CD14-positive monocyte (primary cell): ENCODE measurements at regions not wholly inside any gene's neighbourhood (a gene's known extent, or its start where the extent isn't known, plus 50 kb on each side); places are given as distances from the start of the nearest gene placed in this dataset.

Experiments
- DNase-seq, 3 donors: peaks; one replicate each; pipeline ENCODE4 v3.0.0-alpha.2; 2011 to 2022
- H2AFZ ChIP-seq: 2 replicates; pipeline ENCODE4 v1.6.0; 2012; ENCODE audit warnings: mild to moderate bottlenecking, low read depth, low read length, inconsistent platforms; ENCODE audit not compliant: insufficient read depth, poor library complexity, severe bottlenecking
- H3K27ac ChIP-seq, 2 donors: 1 replicate in 1 of 2; 2 replicates in 1 of 2; pipeline ENCODE4 v1.5.1; 2012 to 2013; ENCODE audit warnings: low read length in 2 of 2, control low read depth in 1 of 2, inconsistent platforms in 1 of 2, low read depth in 1 of 2, mild to moderate bottlenecking in 1 of 2
- H3K27me3 ChIP-seq, 2 donors: one replicate each; pipeline versions ENCODE4 v1.6.0 to v1.6.1; 2011 to 2013; ENCODE audit warnings: low read length in 2 of 2; ENCODE audit not compliant: control insufficient read depth in 2 of 2, insufficient read depth in 2 of 2
- H3K36me3 ChIP-seq, 2 donors: replicated peaks in 1 of 2; 1 replicate in 1 of 2; 2 replicates in 1 of 2; pipeline versions ENCODE4 v1.5.1 to v1.6.1; 2012 to 2013; ENCODE audit warnings: low read length in 2 of 2, control low read depth in 1 of 2, inconsistent platforms in 1 of 2, mild to moderate bottlenecking in 1 of 2; ENCODE audit not compliant: insufficient read depth in 2 of 2, control insufficient read depth in 1 of 2
- H3K4me1 ChIP-seq, 2 donors: 1 replicate in 1 of 2; 2 replicates in 1 of 2; pipeline versions ENCODE4 v1.5.1 to v1.6.1; 2012 to 2013; ENCODE audit warnings: low read length in 2 of 2, control low read depth in 1 of 2, inconsistent platforms in 1 of 2, mild to moderate bottlenecking in 1 of 2, moderate library complexity in 1 of 2; ENCODE audit not compliant: insufficient read depth in 2 of 2, control insufficient read depth in 1 of 2
- H3K4me2 ChIP-seq: replicated peaks from 2 replicates; pipeline ENCODE3; 2012; ENCODE audit warnings: low read length, moderate library complexity, mild to moderate bottlenecking; ENCODE audit not compliant: poor library complexity, severe bottlenecking; ENCODE audit errors: extremely low read depth
- H3K4me3 ChIP-seq, 3 experiments: fragments of 200-600 bp in 1 of 3; sonication (generic) in 1 of 3; replicated peaks in 1 of 3; 1 replicate in 2 of 3; 2 replicates in 1 of 3; pipeline ENCODE4 v1.5.1; 2011 to 2013; ENCODE audit warnings: low read length in 3 of 3, mild to moderate bottlenecking in 3 of 3, control low read depth in 2 of 3, low read depth in 2 of 3, inconsistent platforms in 1 of 3, moderate library complexity in 1 of 3
- H3K79me2 ChIP-seq: 2 replicates; pipeline ENCODE4 v1.6.0; 2012; ENCODE audit warnings: mild to moderate bottlenecking, control low read depth, inconsistent platforms, low read length, moderate library complexity; ENCODE audit not compliant: insufficient read depth
- H3K9ac ChIP-seq: 2 replicates; pipeline ENCODE4 v1.6.0; 2017; ENCODE audit warnings: low read length, mild to moderate bottlenecking; ENCODE audit not compliant: insufficient read depth, poor library complexity, severe bottlenecking
- H3K9me3 ChIP-seq, 2 donors: replicated peaks in 1 of 2; 1 replicate in 1 of 2; 2 replicates in 1 of 2; pipeline versions ENCODE4 v1.5.1 to v1.6.1; 2012 to 2013; ENCODE audit warnings: low read length in 2 of 2, control low read depth in 1 of 2; ENCODE audit not compliant: control insufficient read depth in 1 of 2, insufficient read depth in 1 of 2
- H4K20me1 ChIP-seq: 2 replicates; pipeline ENCODE4 v1.6.0; 2012; ENCODE audit warnings: mild to moderate bottlenecking, low read length, control low read depth, moderate library complexity; ENCODE audit not compliant: insufficient read depth
- H3K27ac Mint-ChIP-seq, 7 donors: one replicate each; pipeline ENCODE4 v1.8.0; 2020; ENCODE audit warnings: mild to moderate bottlenecking in 7 of 7, mixed read lengths in 7 of 7, moderate library complexity in 6 of 7, inconsistent platforms in 2 of 7
- H3K27me3 Mint-ChIP-seq, 3 donors: one replicate each; pipeline ENCODE4 v1.8.0; 2021 to 2022; ENCODE audit warnings: low read depth in 3 of 3, mild to moderate bottlenecking in 3 of 3, mixed read lengths in 3 of 3, moderate library complexity in 3 of 3, inconsistent platforms in 1 of 3
- H3K36me3 Mint-ChIP-seq, 2 donors: one replicate each; pipeline ENCODE4 v1.8.0; 2020; ENCODE audit warnings: mixed read lengths in 2 of 2, inconsistent platforms in 1 of 2, mild to moderate bottlenecking in 1 of 2
- H3K4me1 Mint-ChIP-seq: one replicate; pipeline ENCODE4 v1.8.0; 2020; ENCODE audit warnings: mild to moderate bottlenecking, mixed read lengths
- H3K4me3 Mint-ChIP-seq, 2 donors: one replicate each; pipeline ENCODE4 v1.8.0; 2020; ENCODE audit warnings: mild to moderate bottlenecking in 2 of 2, mixed read lengths in 2 of 2, moderate library complexity in 1 of 2
- H3K9me3 Mint-ChIP-seq, 7 donors: one replicate each; pipeline ENCODE4 v1.8.0; 2020 to 2022; ENCODE audit warnings: mixed read lengths in 7 of 7, mild to moderate bottlenecking in 6 of 7, moderate library complexity in 6 of 7, inconsistent platforms in 2 of 7
- WGBS: methylation state at CpG from one replicate; pipeline ENCODE4 v1.1.5; 2013; ENCODE audit warnings: missing lambda C conversion rate; ENCODE audit not compliant: insufficient coverage; 5-methylcytosine and 5-hydroxymethylcytosine counted together
- intact Hi-C, 2 donors: fragments of 100-400 bp; cut with micrococcal nuclease; formaldehyde crosslinking; loops; one replicate each; pipeline versions ENCODE4 v1.15.0 to v1.15.1; 2023
- TF ChIP-seq, protein P1 (sequence below): fragments of 200-600 bp; IDR thresholded peaks from one replicate; pipeline ENCODE4 v1.8.0; 2022; ENCODE audit warnings: antibody characterized with exemption, mild to moderate bottlenecking

DNA sequence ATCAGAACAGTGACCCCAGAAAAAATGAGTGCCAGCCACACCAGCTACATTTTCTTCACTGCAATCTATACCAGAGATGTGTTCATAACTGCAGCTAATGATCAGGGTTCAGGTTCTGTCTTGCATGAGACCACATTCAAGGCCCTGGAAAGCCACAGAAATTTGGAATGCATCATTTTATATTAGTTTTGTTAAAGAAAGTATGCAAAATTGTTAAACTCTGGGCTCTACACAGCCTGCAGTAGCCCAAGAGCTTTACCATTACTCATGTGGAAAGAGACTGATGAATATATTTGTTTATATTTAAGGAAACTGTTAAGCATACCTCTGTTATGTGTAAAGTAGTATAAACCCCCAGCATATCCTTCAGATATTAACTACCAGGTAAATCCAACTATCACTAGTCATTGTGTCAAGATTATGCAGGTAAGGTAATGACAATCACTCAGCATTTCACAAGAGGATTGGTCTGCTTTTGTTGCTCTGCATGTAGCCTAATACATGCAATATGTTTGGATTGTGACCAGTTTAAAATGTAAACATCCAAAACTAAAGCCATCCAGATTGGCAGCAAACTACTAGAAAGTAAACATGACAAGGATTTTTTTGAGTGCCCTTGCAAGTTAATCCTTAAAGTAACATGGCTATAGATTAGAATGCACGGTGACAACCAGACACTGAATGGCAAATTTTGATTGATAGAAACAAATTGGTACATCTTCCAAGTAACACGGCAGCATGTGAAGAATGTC lies 429.1 kb upstream of the ARGLU1 start:
- H3K9me3 Mint-ChIP-seq: peaks cover 0 to 6% (median 2%) of the 10 kb centered on the region in 7 donors
- TF ChIP-seq, protein P1, sequence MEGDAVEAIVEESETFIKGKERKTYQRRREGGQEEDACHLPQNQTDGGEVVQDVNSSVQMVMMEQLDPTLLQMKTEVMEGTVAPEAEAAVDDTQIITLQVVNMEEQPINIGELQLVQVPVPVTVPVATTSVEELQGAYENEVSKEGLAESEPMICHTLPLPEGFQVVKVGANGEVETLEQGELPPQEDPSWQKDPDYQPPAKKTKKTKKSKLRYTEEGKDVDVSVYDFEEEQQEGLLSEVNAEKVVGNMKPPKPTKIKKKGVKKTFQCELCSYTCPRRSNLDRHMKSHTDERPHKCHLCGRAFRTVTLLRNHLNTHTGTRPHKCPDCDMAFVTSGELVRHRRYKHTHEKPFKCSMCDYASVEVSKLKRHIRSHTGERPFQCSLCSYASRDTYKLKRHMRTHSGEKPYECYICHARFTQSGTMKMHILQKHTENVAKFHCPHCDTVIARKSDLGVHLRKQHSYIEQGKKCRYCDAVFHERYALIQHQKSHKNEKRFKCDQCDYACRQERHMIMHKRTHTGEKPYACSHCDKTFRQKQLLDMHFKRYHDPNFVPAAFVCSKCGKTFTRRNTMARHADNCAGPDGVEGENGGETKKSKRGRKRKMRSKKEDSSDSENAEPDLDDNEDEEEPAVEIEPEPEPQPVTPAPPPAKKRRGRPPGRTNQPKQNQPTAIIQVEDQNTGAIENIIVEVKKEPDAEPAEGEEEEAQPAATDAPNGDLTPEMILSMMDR: no peak
- H2AFZ ChIP-seq: no peak overlapping the region

DNA sequence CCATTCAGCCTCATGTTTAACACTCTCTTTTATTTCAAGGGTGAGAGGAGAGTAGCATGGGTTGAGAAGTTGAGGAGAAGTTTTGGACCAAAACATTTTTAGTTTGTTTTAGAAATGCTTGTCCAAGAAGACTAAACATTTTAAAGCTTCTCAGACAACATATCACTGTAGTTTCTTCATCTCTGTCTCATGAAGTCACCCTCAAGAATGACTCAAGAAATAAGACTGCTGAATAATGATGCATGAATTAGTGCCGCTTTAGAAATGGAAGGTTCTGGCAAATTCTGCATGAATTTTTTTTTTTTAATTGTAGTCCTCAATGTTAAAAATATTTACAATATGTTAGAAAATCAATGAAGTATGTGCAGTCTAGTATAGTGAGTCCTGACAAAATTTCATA lies 422.7 kb upstream of the ARGLU1 start:
- Mint-ChIP-seq H3K4me3 (no peak overlapping the region), H3K27me3 (peaks cover 0 to 2% (median 0%) of the 10 kb centered on the region in 3 donors), H3K4me1 (no peaks in the 10 kb centered on the region), H3K27ac (no peak overlapping the region), H3K9me3 (peaks cover 0 to 16% (median 5%) of the 10 kb centered on the region in 7 donors), H3K36me3 (no peaks in the 10 kb centered on the region)
- no peaks in the 10 kb centered on the region for H4K20me1 ChIP-seq
- H3K4me2 ChIP-seq: no peak overlapping the region
- no peaks in the 10 kb centered on the region for H3K79me2 ChIP-seq
- WGBS: no CpG with 5 or more reads among the region's 1 CpG
- no peak overlapping the region for H3K27ac ChIP-seq
- no peak for DNase-seq
- no peaks in the 10 kb centered on the region for H3K36me3 ChIP-seq
- no peak overlapping the region for H2AFZ ChIP-seq
- H3K27me3 ChIP-seq: no peaks in the 10 kb centered on the region
- H3K9me3 ChIP-seq: peaks cover 4 to 9% of the 10 kb centered on the region in 2 donors
- no peaks in the 10 kb centered on the region for H3K4me1 ChIP-seq
- H3K4me3 ChIP-seq: no peak overlapping the region
- intact Hi-C loops: no loop called here
- no peak overlapping the region for H3K9ac ChIP-seq
- TF ChIP-seq, protein P1: no peak

More for the DNA sequence above, 429.1 kb upstream of the ARGLU1 start:
- no peak overlapping the region for H3K27ac Mint-ChIP-seq
- intact Hi-C loops: no loop called here
- peaks cover 0 to 2% (median 0%) of the 10 kb centered on the region in 3 donors for H3K27me3 Mint-ChIP-seq
- Histone ChIP-seq H3K4me2 (no peak overlapping the region), H3K4me1 (no peaks in the 10 kb centered on the region), H3K36me3 (no peaks in the 10 kb centered on the region), H3K27ac (no peak overlapping the region), H4K20me1 (no peaks in the 10 kb centered on the region), H3K9ac (no peak overlapping the region), H3K4me3 (no peak overlapping the region), H3K9me3 (no peaks in the 10 kb centered on the region), H3K27me3 (no peaks in the 10 kb centered on the region), H3K79me2 (no peaks in the 10 kb centered on the region)
- H3K36me3 Mint-ChIP-seq: no peaks in the 10 kb centered on the region
- 86% methylated on average over 1 of the region's 2 CpGs for WGBS
- H3K4me1 Mint-ChIP-seq: no peaks in the 10 kb centered on the region
- no peak overlapping the region for H3K4me3 Mint-ChIP-seq
- DNase-seq: no peak
